ENCODE measurements at regions not wholly inside any gene's neighbourhood (a gene's known extent, or its start where the extent isn't known, plus 50 kb on each side); places are given as distances from the start of the nearest gene placed in this dataset.
"Not testable (repeated sequence)": the region's sequence is repeated elsewhere in the genome, so short reads cannot be mapped to it uniquely, and the experiment has no call there.

GRCh38 chr16:65739518-65739917 is 617.7 kb upstream of the CDH11 start:
- no peak for FAIRE-seq

GRCh38 chr16:65737831-65738230 is 616.0 kb upstream of the CDH11 start:
- Mint-ChIP-seq H3K27ac (ENCODE audit: unreplicated experiment) (no peak overlapping the region), H3K27me3 (ENCODE audit: low read depth, unreplicated experiment) (peaks cover 21% of the 10 kb centered on the region), H3K36me3 (ENCODE audit: low read depth, unreplicated experiment) (no peaks in the 10 kb centered on the region), H3K4me3 (ENCODE audit: unreplicated experiment) (no peak overlapping the region), H3K9me3 (ENCODE audit: unreplicated experiment) (no peaks in the 10 kb centered on the region), H3K4me1 (ENCODE audit: low read depth, unreplicated experiment) (no peaks in the 10 kb centered on the region)
- H3K9ac ChIP-seq (ENCODE audit: low read length), result no peak overlapping the region
- H3K4me3 ChIP-seq (ENCODE audit: insufficient read depth, low read depth, low read length), result no peak overlapping the region
- DNase-seq (ENCODE audit: low read depth), result no peak
- H3K9me3 ChIP-seq (ENCODE audit: insufficient read depth, low read depth, low read length), result no peaks in the 10 kb centered on the region
- H2AFZ ChIP-seq (ENCODE audit: low read depth, low read length), result no peak overlapping the region
- H3K4me1 ChIP-seq (ENCODE audit: insufficient read depth, low read length), result no peaks in the 10 kb centered on the region
- H3K27ac ChIP-seq (ENCODE audit: low read depth, low read length), result no peak overlapping the region
- no peak overlapping the region for H3K4me2 ChIP-seq (ENCODE audit: low read length)
- no peak for FAIRE-seq
- H3K27me3 ChIP-seq (ENCODE audit: insufficient read depth, low read length), result no peaks in the 10 kb centered on the region
- H4K20me1 ChIP-seq (ENCODE audit: insufficient read depth, low read length), result no peaks in the 10 kb centered on the region
- peak; percentile 8 for TF ChIP-seq CTCF (IDR thresholded peaks at IDR 0.05; ENCODE audit: insufficient read depth, low read depth, low read length)
- no peak for TF ChIP-seq EZH2 (IDR thresholded peaks at IDR 0.05; ENCODE audit: insufficient read depth, low read length)
- H3K36me3 ChIP-seq (ENCODE audit: insufficient read depth, low read length), result no peaks in the 10 kb centered on the region
- H3K79me2 ChIP-seq (ENCODE audit: insufficient read depth, low read length), result no peaks in the 10 kb centered on the region

More at GRCh38 chr16:65739518-65739917, 617.7 kb upstream of the CDH11 start:
- Histone ChIP-seq H3K36me3 (ENCODE audit: insufficient read depth, low read length) (no peaks in the 10 kb centered on the region), H3K27me3 (ENCODE audit: insufficient read depth, low read length) (no peaks in the 10 kb centered on the region), H3K9me3 (ENCODE audit: insufficient read depth, low read depth, low read length) (no peaks in the 10 kb centered on the region), H3K4me3 (ENCODE audit: insufficient read depth, low read depth, low read length) (no peak overlapping the region), H4K20me1 (ENCODE audit: insufficient read depth, low read length) (no peaks in the 10 kb centered on the region), H2AFZ (ENCODE audit: low read depth, low read length) (no peak overlapping the region), H3K4me1 (ENCODE audit: insufficient read depth, low read length) (no peaks in the 10 kb centered on the region), H3K4me2 (ENCODE audit: low read length) (no peak overlapping the region), H3K9ac (ENCODE audit: low read length) (no peak overlapping the region), H3K27ac (ENCODE audit: low read depth, low read length) (no peak overlapping the region), H3K79me2 (ENCODE audit: insufficient read depth, low read length) (no peaks in the 10 kb centered on the region)
- Mint-ChIP-seq H3K27ac (ENCODE audit: unreplicated experiment) (no peak overlapping the region), H3K9me3 (ENCODE audit: unreplicated experiment) (no peaks in the 10 kb centered on the region), H3K36me3 (ENCODE audit: low read depth, unreplicated experiment) (no peaks in the 10 kb centered on the region), H3K4me3 (ENCODE audit: unreplicated experiment) (no peak overlapping the region), H3K4me1 (ENCODE audit: low read depth, unreplicated experiment) (no peaks in the 10 kb centered on the region), H3K27me3 (ENCODE audit: low read depth, unreplicated experiment) (peaks cover 27% of the 10 kb centered on the region)
- no peak for TF ChIP-seq CTCF (IDR thresholded peaks at IDR 0.05; ENCODE audit: insufficient read depth, low read depth, low read length)
- no peak for TF ChIP-seq EZH2 (IDR thresholded peaks at IDR 0.05; ENCODE audit: insufficient read depth, low read length)
- DNase-seq (ENCODE audit: low read depth), result no peak

- H2AFZ ChIP-seq (ENCODE audit: low read depth, low read length); H3K4me2 ChIP-seq (ENCODE audit: low read length); H3K9ac ChIP-seq (ENCODE audit: low read length); DNase-seq (ENCODE audit: low read depth); H3K36me3 ChIP-seq (ENCODE audit: insufficient read depth, low read length); H3K9me3 Mint-ChIP-seq (ENCODE audit: unreplicated experiment); H3K27ac Mint-ChIP-seq (ENCODE audit: unreplicated experiment); H3K36me3 Mint-ChIP-seq (ENCODE audit: low read depth, unreplicated experiment); H3K9me3 ChIP-seq (ENCODE audit: insufficient read depth, low read depth, low read length); H3K4me1 Mint-ChIP-seq (ENCODE audit: low read depth, unreplicated experiment); H3K4me3 Mint-ChIP-seq (ENCODE audit: unreplicated experiment); H3K4me1 ChIP-seq (ENCODE audit: insufficient read depth, low read length); H3K4me3 ChIP-seq (ENCODE audit: insufficient read depth, low read depth, low read length); FAIRE-seq; H3K79me2 ChIP-seq (ENCODE audit: insufficient read depth, low read length); H3K27ac ChIP-seq (ENCODE audit: low read depth, low read length); H4K20me1 ChIP-seq (ENCODE audit: insufficient read depth, low read length); H3K27me3 ChIP-seq (ENCODE audit: insufficient read depth, low read length): not testable (repeated sequence)
- peaks cover 24% of the 10 kb centered on the region for H3K27me3 Mint-ChIP-seq (ENCODE audit: low read depth, unreplicated experiment)
Measured at GRCh38 chr16:65735615-65736014, 613.8 kb upstream of the CDH11 start.
